ENCODE measurements at regions not wholly inside any gene's neighbourhood (a gene's known extent, or its start where the extent isn't known, plus 50 kb on each side); places are given as distances from the start of the nearest gene placed in this dataset.
A peak's percentile ranks its signal among the peaks of the same experiment; 100 is the strongest.

DNA sequence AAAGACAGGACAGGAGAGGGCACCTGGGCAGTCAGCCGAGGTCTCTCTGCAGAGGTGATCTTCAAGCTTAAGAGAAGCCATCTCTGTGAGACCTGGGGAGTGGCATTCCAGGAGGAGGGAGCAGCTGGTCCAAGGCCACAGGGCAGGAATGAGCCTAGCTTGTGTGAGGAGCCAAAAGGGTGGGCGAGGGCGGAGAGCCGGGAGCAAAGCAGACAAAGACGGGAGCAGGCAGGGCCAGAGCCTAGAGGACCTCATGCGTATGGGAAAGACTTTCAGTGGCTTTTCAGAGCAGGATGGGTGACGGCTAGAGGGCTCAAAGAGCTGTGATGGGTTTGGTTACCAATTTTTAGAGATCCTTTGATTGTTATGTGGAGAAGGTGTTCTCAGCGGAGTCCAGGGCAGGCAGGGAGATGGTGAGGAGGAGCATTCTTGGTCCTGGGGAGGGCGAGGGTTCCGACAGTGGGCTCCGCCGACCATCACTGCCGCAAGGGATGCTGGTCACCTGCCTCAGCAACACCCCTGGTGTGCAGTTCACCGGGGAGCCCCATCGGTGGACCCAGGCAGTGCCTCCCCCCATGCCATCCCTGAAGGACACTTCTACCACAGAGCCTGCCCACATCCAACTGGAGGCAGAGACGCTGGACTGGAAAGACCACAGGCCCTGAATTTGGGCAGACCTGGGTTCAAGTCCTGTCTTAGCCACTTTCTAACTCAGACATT, 122.9 kb upstream of the IRF2BP2 start:
- DNase-seq (ENCODE audit: low read depth, low spot score) (no peak), FAIRE-seq (no peak)
- dilution Hi-C loops (cut with MboI; ENCODE audit: extremely low pct_ligation_motif_present, low sequenced_read_pairs), result no loop called here
- H3K9ac ChIP-seq (ENCODE audit: control insufficient read depth, extremely low read depth, insufficient read depth, low read length), result no peak overlapping the region
- H3K4me3 ChIP-seq (ENCODE audit: control insufficient read depth in 2 of 3, extremely low read depth in 1 of 3, insufficient read depth in 2 of 3, low read depth in 1 of 3, low read length in 3 of 3), result no peak overlapping the region
- TF ChIP-seq CTCF (optimal IDR thresholded peaks at IDR 0.05 in 1 of 3, IDR thresholded peaks at IDR 0.05 in 1 of 3, conservative IDR thresholded peaks at IDR 0.05 in 1 of 3; ENCODE audit: extremely low read depth in 1 of 3, insufficient read depth in 2 of 3, low read length in 3 of 3) (no peak), EZH2 (IDR thresholded peaks at IDR 0.05; ENCODE audit: low read length) (no peak)
- no peak overlapping the region for H3K27ac ChIP-seq (ENCODE audit: control insufficient read depth, insufficient read depth, low read length)
- H4K20me1 ChIP-seq (ENCODE audit: control insufficient read depth, extremely low read depth, insufficient read depth, low read length), result no peaks in the 10 kb centered on the region
- no peaks in the 10 kb centered on the region for H3K9me3 ChIP-seq (ENCODE audit: control insufficient read depth, low read depth, low read length)
- H3K27me3 ChIP-seq (ENCODE audit: control insufficient read depth, extremely low read depth, insufficient read depth, low read length), result no peaks in the 10 kb centered on the region
- H3K9me1 ChIP-seq (ENCODE audit: control insufficient read depth, extremely low read depth, insufficient read depth, low read length), result no peaks in the 10 kb centered on the region
- no peaks in the 10 kb centered on the region for H3K36me3 ChIP-seq (ENCODE audit: control insufficient read depth in 2 of 2, extremely low read depth in 1 of 2, insufficient read depth in 2 of 2, low read length in 2 of 2)
- no peaks in the 10 kb centered on the region for H3K79me2 ChIP-seq (ENCODE audit: control insufficient read depth, insufficient read depth, low read length)
- H2AFZ ChIP-seq (ENCODE audit: control insufficient read depth, low read length), result no peak overlapping the region
- H3K4me2 ChIP-seq (ENCODE audit: control insufficient read depth, extremely low read depth, insufficient read depth, low read depth, low read length), result no peak overlapping the region
- H3K4me1 ChIP-seq (ENCODE audit: control insufficient read depth, extremely low read depth, insufficient read depth, low read length), result peaks cover 23% of the 10 kb centered on the region

DNA sequence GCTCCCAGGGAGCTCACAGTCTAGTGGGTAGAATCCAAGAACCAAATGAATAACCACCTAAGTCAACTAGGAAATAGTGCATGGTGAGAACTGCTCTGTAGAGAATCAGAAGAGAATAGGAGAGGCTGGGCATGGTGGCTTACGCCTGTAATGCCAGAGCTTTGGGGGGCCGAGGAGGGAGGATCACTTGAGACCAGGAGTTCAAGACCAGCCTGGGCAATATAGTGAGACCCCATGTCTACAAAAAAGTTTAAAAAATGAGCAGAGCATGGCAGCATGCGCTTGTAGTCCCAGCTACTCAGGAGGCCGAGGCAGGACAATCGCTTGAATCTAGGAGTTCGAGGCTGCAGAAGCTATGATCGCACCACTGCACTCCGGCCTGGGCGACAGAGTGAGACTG, 122.3 kb upstream of the IRF2BP2 start:
- peak overlapping the region; percentile 70 for H3K27ac ChIP-seq (ENCODE audit: control insufficient read depth, insufficient read depth, low read length)

More for the DNA sequence above, 122.3 kb upstream of the IRF2BP2 start:
- no peaks in the 10 kb centered on the region for H3K9me3 ChIP-seq (ENCODE audit: control insufficient read depth, low read depth, low read length)
- H3K79me2 ChIP-seq (ENCODE audit: control insufficient read depth, insufficient read depth, low read length), result no peaks in the 10 kb centered on the region
- H3K27me3 ChIP-seq (ENCODE audit: control insufficient read depth, extremely low read depth, insufficient read depth, low read length), result no peaks in the 10 kb centered on the region
- H2AFZ ChIP-seq (ENCODE audit: control insufficient read depth, low read length), result no peak overlapping the region
- dilution Hi-C loops (cut with MboI; ENCODE audit: extremely low pct_ligation_motif_present, low sequenced_read_pairs), result no loop called here
- peak overlapping the region; percentile 35 for H3K9ac ChIP-seq (ENCODE audit: control insufficient read depth, extremely low read depth, insufficient read depth, low read length)
- no peak overlapping the region for H3K4me3 ChIP-seq (ENCODE audit: control insufficient read depth in 2 of 3, extremely low read depth in 1 of 3, insufficient read depth in 2 of 3, low read depth in 1 of 3, low read length in 3 of 3)
- H3K9me1 ChIP-seq (ENCODE audit: control insufficient read depth, extremely low read depth, insufficient read depth, low read length), result peaks cover 3% of the 10 kb centered on the region
- no peaks in the 10 kb centered on the region for H4K20me1 ChIP-seq (ENCODE audit: control insufficient read depth, extremely low read depth, insufficient read depth, low read length)
- peak overlapping the region; percentile 18 for H3K4me2 ChIP-seq (ENCODE audit: control insufficient read depth, extremely low read depth, insufficient read depth, low read depth, low read length)
- TF ChIP-seq CTCF (optimal IDR thresholded peaks at IDR 0.05 in 1 of 3, IDR thresholded peaks at IDR 0.05 in 1 of 3, conservative IDR thresholded peaks at IDR 0.05 in 1 of 3; ENCODE audit: extremely low read depth in 1 of 3, insufficient read depth in 2 of 3, low read length in 3 of 3), result no peak
- no peak for TF ChIP-seq EZH2 (IDR thresholded peaks at IDR 0.05; ENCODE audit: low read length)
- H3K4me1 ChIP-seq (ENCODE audit: control insufficient read depth, extremely low read depth, insufficient read depth, low read length), result peaks cover 29% of the 10 kb centered on the region
- H3K36me3 ChIP-seq (ENCODE audit: control insufficient read depth in 2 of 2, extremely low read depth in 1 of 2, insufficient read depth in 2 of 2, low read length in 2 of 2), result no peaks in the 10 kb centered on the region
- DNase-seq (ENCODE audit: low read depth, low spot score), result no peak
- FAIRE-seq, result no peak
